ENCODE measurements at regions not wholly inside any gene's neighbourhood (a gene's known extent, or its start where the extent isn't known, plus 50 kb on each side); places are given as distances from the start of the nearest gene placed in this dataset.

DNA sequence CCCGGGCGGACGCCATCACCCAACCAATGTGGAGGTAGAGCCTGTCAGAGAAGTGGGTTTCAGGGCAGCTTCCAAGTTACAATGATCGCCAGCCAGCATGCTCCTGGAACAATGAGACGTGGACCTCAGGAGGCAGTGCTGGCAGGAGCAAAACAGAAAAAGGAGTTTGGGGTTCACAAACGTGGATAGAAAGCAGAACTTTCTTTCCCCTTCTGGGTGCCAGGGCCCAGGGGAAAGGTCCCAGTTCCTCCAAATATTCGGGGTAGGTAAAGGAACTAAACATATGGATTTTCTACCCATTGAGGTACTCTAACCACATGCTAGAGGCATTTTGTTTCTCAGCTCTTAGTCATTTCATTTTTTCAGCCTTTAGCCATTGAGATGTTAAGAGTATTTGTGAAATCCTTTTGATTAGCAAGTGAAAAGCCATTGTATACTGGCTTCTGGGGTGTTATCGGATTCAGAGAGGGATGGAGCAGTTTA lies 488.4 kb upstream of the ADGRL2 start:
- no peak overlapping the region for H3K27ac ChIP-seq (ENCODE audit: low read depth, low read length, poor library complexity, severe bottlenecking)
- intact Hi-C loops (cut with micrococcal nuclease; ENCODE audit: unreplicated experiment): no loop called here
- CTCF ChIA-PET: no interaction called here
- no peaks in the 10 kb centered on the region for H3K9me3 ChIP-seq (ENCODE audit: low read depth, low read length, poor library complexity, severe bottlenecking)
- TF ChIP-seq EZH2 (IDR thresholded peaks at IDR 0.05; ENCODE audit: borderline replicate concordance, low read depth, low read length, poor library complexity, severe bottlenecking): no peak
- TF ChIP-seq, protein P1, sequence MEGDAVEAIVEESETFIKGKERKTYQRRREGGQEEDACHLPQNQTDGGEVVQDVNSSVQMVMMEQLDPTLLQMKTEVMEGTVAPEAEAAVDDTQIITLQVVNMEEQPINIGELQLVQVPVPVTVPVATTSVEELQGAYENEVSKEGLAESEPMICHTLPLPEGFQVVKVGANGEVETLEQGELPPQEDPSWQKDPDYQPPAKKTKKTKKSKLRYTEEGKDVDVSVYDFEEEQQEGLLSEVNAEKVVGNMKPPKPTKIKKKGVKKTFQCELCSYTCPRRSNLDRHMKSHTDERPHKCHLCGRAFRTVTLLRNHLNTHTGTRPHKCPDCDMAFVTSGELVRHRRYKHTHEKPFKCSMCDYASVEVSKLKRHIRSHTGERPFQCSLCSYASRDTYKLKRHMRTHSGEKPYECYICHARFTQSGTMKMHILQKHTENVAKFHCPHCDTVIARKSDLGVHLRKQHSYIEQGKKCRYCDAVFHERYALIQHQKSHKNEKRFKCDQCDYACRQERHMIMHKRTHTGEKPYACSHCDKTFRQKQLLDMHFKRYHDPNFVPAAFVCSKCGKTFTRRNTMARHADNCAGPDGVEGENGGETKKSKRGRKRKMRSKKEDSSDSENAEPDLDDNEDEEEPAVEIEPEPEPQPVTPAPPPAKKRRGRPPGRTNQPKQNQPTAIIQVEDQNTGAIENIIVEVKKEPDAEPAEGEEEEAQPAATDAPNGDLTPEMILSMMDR (conservative IDR thresholded peaks at IDR 0.05; ENCODE audit: low read depth, low read length): no peak
- no peaks in the 10 kb centered on the region for H3K27me3 ChIP-seq (replicated peaks; ENCODE audit: insufficient read depth, low read depth, low read length, poor library complexity)
- no peaks in the 10 kb centered on the region for H3K36me3 ChIP-seq (ENCODE audit: insufficient read depth, low read length, poor library complexity, severe bottlenecking)
- BruUV-seq (replicated peaks): no TSS peak
- POLR2A ChIA-PET (ENCODE audit: low non-redundant PET): no interaction called here
- no peak for DNase-seq (ENCODE audit: low spot score)
- no peak overlapping the region for H3K4me3 ChIP-seq (ENCODE audit: low read depth, low read length, poor library complexity, severe bottlenecking)
- peaks cover 17% of the 10 kb centered on the region for H3K4me1 ChIP-seq (ENCODE audit: insufficient read depth, low read length, poor library complexity, severe bottlenecking)

DNA sequence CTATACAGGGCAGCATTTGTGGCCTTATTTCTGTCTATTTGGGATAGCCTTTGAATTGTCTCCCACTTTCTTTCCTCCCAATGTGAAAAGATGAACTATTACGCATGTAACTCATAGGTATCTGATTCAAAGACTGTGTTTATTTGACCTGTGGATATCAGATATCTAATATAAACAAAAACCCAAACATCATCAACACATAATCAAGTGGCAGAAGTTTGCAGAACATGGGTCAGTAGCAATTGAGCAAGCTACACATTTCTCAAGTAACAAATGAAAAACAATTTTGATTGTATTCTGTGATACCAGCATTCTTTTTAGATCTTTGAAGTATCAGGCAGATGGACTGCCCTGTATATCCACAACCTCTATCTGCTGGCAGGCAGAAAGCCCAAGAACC lies 490.5 kb upstream of the ADGRL2 start:
- no TSS peak for BruUV-seq (replicated peaks)
- no peaks in the 10 kb centered on the region for H3K9me3 ChIP-seq (ENCODE audit: low read depth, low read length, poor library complexity, severe bottlenecking)
- peaks cover 16% of the 10 kb centered on the region for H3K4me1 ChIP-seq (ENCODE audit: insufficient read depth, low read length, poor library complexity, severe bottlenecking)
- H3K27me3 ChIP-seq (replicated peaks; ENCODE audit: insufficient read depth, low read depth, low read length, poor library complexity): no peaks in the 10 kb centered on the region
- ChIA-PET CTCF (no interaction called here), POLR2A (ENCODE audit: low non-redundant PET) (no interaction called here)
- TF ChIP-seq EZH2 (IDR thresholded peaks at IDR 0.05; ENCODE audit: borderline replicate concordance, low read depth, low read length, poor library complexity, severe bottlenecking): no peak
- TF ChIP-seq, protein P1 (conservative IDR thresholded peaks at IDR 0.05; ENCODE audit: low read depth, low read length): no peak
- H3K27ac ChIP-seq (ENCODE audit: low read depth, low read length, poor library complexity, severe bottlenecking): no peak overlapping the region
- no peak for DNase-seq (ENCODE audit: low spot score)
- H3K4me3 ChIP-seq (ENCODE audit: low read depth, low read length, poor library complexity, severe bottlenecking): no peak overlapping the region
- intact Hi-C loops (cut with micrococcal nuclease; ENCODE audit: unreplicated experiment): no loop called here
- H3K36me3 ChIP-seq (ENCODE audit: insufficient read depth, low read length, poor library complexity, severe bottlenecking): no peaks in the 10 kb centered on the region

DNA sequence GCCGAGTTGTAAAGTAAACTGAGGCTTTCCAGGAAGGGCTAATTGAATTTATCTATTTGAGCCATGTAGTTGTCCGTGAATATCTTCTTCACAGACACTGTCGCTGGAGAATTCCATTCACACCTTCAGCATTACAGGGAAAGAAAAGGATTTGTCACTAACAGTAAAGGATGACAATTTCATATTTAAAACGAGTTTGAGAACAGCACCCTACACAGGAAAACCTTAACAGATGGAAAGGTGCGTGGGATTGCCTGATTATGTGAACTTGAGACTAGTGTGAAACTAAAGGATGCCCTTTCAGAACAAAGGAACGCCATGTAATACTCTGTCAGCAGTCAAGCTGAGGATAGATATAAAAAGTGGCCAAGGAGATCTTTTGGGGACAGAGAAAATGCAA lies 492.5 kb upstream of the ADGRL2 start:
- Histone ChIP-seq H3K4me3 (ENCODE audit: low read depth, low read length, poor library complexity, severe bottlenecking) (no peak overlapping the region), H3K27ac (ENCODE audit: low read depth, low read length, poor library complexity, severe bottlenecking) (no peak overlapping the region), H3K9me3 (ENCODE audit: low read depth, low read length, poor library complexity, severe bottlenecking) (no peaks in the 10 kb centered on the region), H3K27me3 (replicated peaks; ENCODE audit: insufficient read depth, low read depth, low read length, poor library complexity) (no peaks in the 10 kb centered on the region), H3K4me1 (ENCODE audit: insufficient read depth, low read length, poor library complexity, severe bottlenecking) (no peaks in the 10 kb centered on the region), H3K36me3 (ENCODE audit: insufficient read depth, low read length, poor library complexity, severe bottlenecking) (no peaks in the 10 kb centered on the region)
- CTCF ChIA-PET: no interaction called here
- POLR2A ChIA-PET (ENCODE audit: low non-redundant PET): no interaction called here
- BruUV-seq (replicated peaks): no TSS peak
- intact Hi-C loops (cut with micrococcal nuclease; ENCODE audit: unreplicated experiment): loop anchor here (10.0 kb wide), 2 partner anchors 237 to 447 kb away; no protein-coding TSS in a partner anchor
- no peak for DNase-seq (ENCODE audit: low spot score)
- TF ChIP-seq EZH2 (IDR thresholded peaks at IDR 0.05; ENCODE audit: borderline replicate concordance, low read depth, low read length, poor library complexity, severe bottlenecking): no peak
- TF ChIP-seq, protein P1 (conservative IDR thresholded peaks at IDR 0.05; ENCODE audit: low read depth, low read length): no peak

All from A673 (cell line).